ENCODE measurements at regions not wholly inside any gene's neighbourhood (a gene's known extent, or its start where the extent isn't known, plus 50 kb on each side); places are given as distances from the start of the nearest gene placed in this dataset.

GRCh38 chr3:194019398-194020165, 116.4 kb upstream of the HES1 start:
- TF ChIP-seq CTCF (optimal IDR thresholded peaks at IDR 0.05 in 1 of 3, IDR thresholded peaks at IDR 0.05 in 1 of 3, conservative IDR thresholded peaks at IDR 0.05 in 1 of 3; ENCODE audit: extremely low read depth in 1 of 3, insufficient read depth in 2 of 3, low read length in 3 of 3) (no peak), EZH2 (IDR thresholded peaks at IDR 0.05; ENCODE audit: low read length) (no peak)

Measured in keratinocyte (primary cell).